GM12878 (cell line): ENCODE measurements at regions not wholly inside any gene's neighbourhood (a gene's known extent, or its start where the extent isn't known, plus 50 kb on each side); places are given as distances from the start of the nearest gene placed in this dataset.

Source experiments
- ATAC-seq: fragments of 200-7000 bp; cut with Tn5 transposase; 3 replicates; pipeline ENCODE4 v1.9.1; 2020; ENCODE audit warnings: mild to moderate bottlenecking, moderate library complexity
- BruUV-seq: library from RNA; stranded (reverse); fragments of 400-500 nt; replicated peaks from 2 replicates; lab custom pipeline; 2021; lab: Mats Ljungman, UMichigan
- CTCF ChIA-PET: fragments of 300-600 bp; sonication (Branson Sonifier 250); formaldehyde crosslinking; extraction: SDS; loops from one replicate; lab custom pipeline; 2021; ENCODE audit warnings: inconsistent platforms; lab: Yijun Ruan, JAX
- POLR2A ChIA-PET: fragments of 350-600 bp; formaldehyde crosslinking; extraction: SDS; loops from one replicate; lab custom pipeline; 2021; ENCODE audit warnings: inconsistent platforms; lab: Charles Lee
- RAD21 ChIA-PET: fragments of 300-600 bp; sonication (Branson Sonifier 250); formaldehyde crosslinking; loops from one replicate; lab custom pipeline; 2023; ENCODE audit warnings: antibody characterized with exemption; ENCODE audit not compliant: unreplicated experiment; lab: Charles Lee
- SMC1A ChIA-PET: fragments of 300-600 bp; sonication (Branson Sonifier 250); formaldehyde crosslinking; loops from one replicate; lab custom pipeline; 2023; ENCODE audit not compliant: unreplicated experiment, uncharacterized antibody; lab: Charles Lee
- DNase-seq: peaks from one replicate; pipeline ENCODE4 v3.0.0-alpha.2; 2011; ENCODE audit warnings: low read depth, low spot score
- FAIRE-seq: peaks from 3 replicates; lab custom pipeline; 2011; peaks lifted over from hg19 to GRCh38; lab: Jason Lieb, UNC
- H2AFZ ChIP-seq: 2 replicates; pipeline ENCODE4 v1.6.0; 2011; ENCODE audit warnings: low read depth, low read length, control low read depth; ENCODE audit not compliant: control insufficient read depth
- H3K27ac ChIP-seq: 2 replicates; pipeline ENCODE4 v1.5.1; 2011; ENCODE audit warnings: control low read depth; ENCODE audit not compliant: control insufficient read depth, insufficient read depth
- H3K27me3 ChIP-seq, 2 experiments: replicated peaks in 1 of 2; 2 replicates each; pipeline versions ENCODE4 v1.6.0 to v1.6.1; 2011; ENCODE audit warnings: low read length in 1 of 2; ENCODE audit not compliant: control insufficient read depth in 2 of 2, insufficient read depth in 2 of 2
- H3K36me3 ChIP-seq, 2 experiments: 2 replicates each; pipeline ENCODE4 v1.5.1; 2011; ENCODE audit warnings: low read length in 1 of 2; ENCODE audit not compliant: control insufficient read depth in 2 of 2, insufficient read depth in 2 of 2
- H3K4me1 ChIP-seq: 2 replicates; pipeline ENCODE4 v1.6.1; 2011; ENCODE audit warnings: mild to moderate bottlenecking, low read length, moderate library complexity, mixed read lengths; ENCODE audit not compliant: control insufficient read depth, insufficient read depth
- H3K4me2 ChIP-seq: 2 replicates; pipeline ENCODE4 v1.6.0; 2011; ENCODE audit warnings: control low read depth; ENCODE audit not compliant: control insufficient read depth, insufficient read depth
- H3K4me3 ChIP-seq: fragments of 200-600 bp; sonication (generic); 2 replicates; pipeline ENCODE4 v1.5.1; 2016
- H3K79me2 ChIP-seq: 2 replicates; pipeline ENCODE4 v1.6.0; 2011; ENCODE audit warnings: low read length; ENCODE audit not compliant: control insufficient read depth, insufficient read depth
- H3K9ac ChIP-seq: 2 replicates; pipeline ENCODE4 v1.8.0; 2011; ENCODE audit warnings: low read length, control low read depth, mixed read lengths; ENCODE audit not compliant: control insufficient read depth, insufficient read depth
- H3K9me3 ChIP-seq: replicated peaks from 3 replicates; pipeline ENCODE4 v1.5.1; 2011; ENCODE audit warnings: mild to moderate bottlenecking, low read length; ENCODE audit not compliant: control insufficient read depth, insufficient read depth
- H4K20me1 ChIP-seq: 2 replicates; pipeline ENCODE4 v1.6.0; 2011; ENCODE audit not compliant: control insufficient read depth, insufficient read depth
- BMI1 ChIP-seq: fragments of 450-650 bp; IDR thresholded peaks from 2 replicates; pipeline ENCODE4 v1.6.1; 2016; ENCODE audit warnings: mild to moderate bottlenecking, moderate library complexity, borderline replicate concordance
- CHD2 ChIP-seq: IDR thresholded peaks from 2 replicates; pipeline ENCODE4 v1.6.1; 2011; ENCODE audit warnings: low read depth, low read length, improper control_type of control experiment, borderline replicate concordance
- MTA2 ChIP-seq: fragments of 450-650 bp; IDR thresholded peaks from 2 replicates; pipeline ENCODE4 v1.6.1; 2016; ENCODE audit warnings: low read depth, mild to moderate bottlenecking, moderate library complexity
- PAX8 ChIP-seq: fragments of 450-650 bp; IDR thresholded peaks from 2 replicates; pipeline ENCODE4 v1.6.1; 2017; ENCODE audit warnings: mild to moderate bottlenecking, moderate library complexity
- RBBP5 ChIP-seq: fragments of 200-600 bp; sonication (generic); conservative IDR thresholded peaks from 2 replicates; pipeline ENCODE4 v1.6.1; 2016
- SREBF2 ChIP-seq: IDR thresholded peaks from 2 replicates; pipeline ENCODE4 v1.6.1; 2012; ENCODE audit warnings: mild to moderate bottlenecking, low read length
- ZNF622 ChIP-seq: fragments of 450-650 bp; IDR thresholded peaks from 2 replicates; pipeline ENCODE4 v1.6.1; 2017; ENCODE audit warnings: mild to moderate bottlenecking, inconsistent platforms
- WGBS: methylation state at CpG from one replicate; pipeline ENCODE4 v1.1.6; 2016; ENCODE audit warnings: low lambda C conversion rate; ENCODE audit not compliant: insufficient replicate concordance, insufficient coverage; ENCODE audit errors: missing lambda C conversion rate; 5-methylcytosine and 5-hydroxymethylcytosine counted together
- in situ Hi-C: fragments of 300-500 bp; cut with MboI; formaldehyde crosslinking; loops from 9 replicates; pipeline ENCODE4 v1.14.3; 2018; ENCODE audit warnings: mixed read lengths
- intact Hi-C: fragments of 100-400 bp; cut with micrococcal nuclease; formaldehyde crosslinking; loops from one replicate; pipeline ENCODE4 v1.14.2; 2022; ENCODE audit not compliant: unreplicated experiment
- TF ChIP-seq, protein P1 (sequence below): fragments of 450-650 bp; IDR thresholded peaks from 2 replicates; pipeline ENCODE4 v1.6.1; 2016; ENCODE audit warnings: mild to moderate bottlenecking
- TF ChIP-seq, protein P2 (sequence below): IDR thresholded peaks from 2 replicates; pipeline ENCODE4 v1.6.1; 2011; ENCODE audit warnings: borderline replicate concordance, low read depth, mild to moderate bottlenecking, moderate library complexity, mixed read lengths, low read length; ENCODE audit not compliant: insufficient read depth; ENCODE audit errors: extremely low read length

DNA sequence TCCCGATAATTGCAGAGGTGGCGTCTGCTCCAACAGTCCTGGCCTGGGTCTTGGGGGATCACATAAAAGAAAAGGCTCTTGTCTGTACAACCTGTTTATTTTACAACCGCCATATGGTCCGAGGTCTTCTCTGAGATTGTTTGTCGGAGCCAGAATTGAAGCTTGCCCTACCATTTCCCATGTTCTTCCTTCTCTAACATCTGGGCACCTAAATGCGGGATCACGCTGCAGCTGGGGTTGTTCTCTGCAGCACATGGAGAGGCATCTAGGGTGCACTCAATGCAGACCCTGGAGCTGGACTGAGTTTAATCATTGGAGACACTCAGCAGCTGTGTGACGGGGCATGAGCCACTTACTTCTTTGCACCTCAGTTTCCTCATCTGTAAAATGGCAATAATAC is 107.7 kb downstream of the ACKR3 start:
- POLR2A ChIA-PET: no interaction called here
- no peak overlapping the region for H3K9ac ChIP-seq
- TF ChIP-seq RBBP5: no peak
- no peak for TF ChIP-seq PAX8
- no peak for TF ChIP-seq SREBF2
- no peak for TF ChIP-seq CHD2
- no peak for TF ChIP-seq ZNF622
- TF ChIP-seq MTA2: no peak
- TF ChIP-seq, protein P1, sequence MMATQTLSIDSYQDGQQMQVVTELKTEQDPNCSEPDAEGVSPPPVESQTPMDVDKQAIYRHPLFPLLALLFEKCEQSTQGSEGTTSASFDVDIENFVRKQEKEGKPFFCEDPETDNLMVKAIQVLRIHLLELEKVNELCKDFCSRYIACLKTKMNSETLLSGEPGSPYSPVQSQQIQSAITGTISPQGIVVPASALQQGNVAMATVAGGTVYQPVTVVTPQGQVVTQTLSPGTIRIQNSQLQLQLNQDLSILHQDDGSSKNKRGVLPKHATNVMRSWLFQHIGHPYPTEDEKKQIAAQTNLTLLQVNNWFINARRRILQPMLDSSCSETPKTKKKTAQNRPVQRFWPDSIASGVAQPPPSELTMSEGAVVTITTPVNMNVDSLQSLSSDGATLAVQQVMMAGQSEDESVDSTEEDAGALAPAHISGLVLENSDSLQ: no peak
- TF ChIP-seq, protein P2, sequence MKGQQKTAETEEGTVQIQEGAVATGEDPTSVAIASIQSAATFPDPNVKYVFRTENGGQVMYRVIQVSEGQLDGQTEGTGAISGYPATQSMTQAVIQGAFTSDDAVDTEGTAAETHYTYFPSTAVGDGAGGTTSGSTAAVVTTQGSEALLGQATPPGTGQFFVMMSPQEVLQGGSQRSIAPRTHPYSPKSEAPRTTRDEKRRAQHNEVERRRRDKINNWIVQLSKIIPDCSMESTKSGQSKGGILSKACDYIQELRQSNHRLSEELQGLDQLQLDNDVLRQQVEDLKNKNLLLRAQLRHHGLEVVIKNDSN: no peak
- no peak for TF ChIP-seq BMI1

More for the DNA sequence above, 107.7 kb downstream of the ACKR3 start:
- no peak overlapping the region for H2AFZ ChIP-seq
- no peak overlapping the region for H3K4me2 ChIP-seq
- RAD21 ChIA-PET: no interaction called here
- FAIRE-seq (no peak), ATAC-seq (no peak), DNase-seq (no peak)
- in situ Hi-C loops (no loop called here), intact Hi-C loops (no loop called here)
- H3K4me3 ChIP-seq: no peak overlapping the region
- no peaks in the 10 kb centered on the region for H3K9me3 ChIP-seq
- WGBS: 36% methylated on average over 8 of the region's 8 CpGs
- H3K4me1 ChIP-seq: no peaks in the 10 kb centered on the region
- H3K27me3 ChIP-seq: peaks cover 0 to 1% of the 10 kb centered on the region in 2 experiments; a peak in 1 of 4 replicates
- no peaks in the 10 kb centered on the region for H3K79me2 ChIP-seq
- no peak overlapping the region for H3K27ac ChIP-seq
- CTCF ChIA-PET: no interaction called here
- H3K36me3 ChIP-seq: no peaks in the 10 kb centered on the region
- SMC1A ChIA-PET: interaction anchor here (1.0 kb wide), 1 partner anchor 19 kb away, joined by 3 read pairs; no protein-coding TSS in a partner anchor
- no TSS peak for BruUV-seq
- no peaks in the 10 kb centered on the region for H4K20me1 ChIP-seq
